CD8-positive, alpha-beta memory T cell (primary cell): ENCODE measurements at regions not wholly inside any gene's neighbourhood (a gene's known extent, or its start where the extent isn't known, plus 50 kb on each side); places are given as distances from the start of the nearest gene placed in this dataset.

ENCODE experiments used
- CTCF ChIA-PET: fragments of 350-600 bp; sonication (Branson Sonifier 250); formaldehyde crosslinking; loops from one replicate; lab custom pipeline; 2021; ENCODE audit warnings: antibody characterized with exemption; lab: Charles Lee
- POLR2A ChIA-PET: fragments of 350-600 bp; sonication (Branson Sonifier 250); formaldehyde crosslinking; loops from one replicate; lab custom pipeline; 2021; ENCODE audit warnings: antibody characterized with exemption; lab: Charles Lee
- DNase-seq, 5 donors: peaks; one replicate each; pipeline versions ENCODE4 v3.0.0 to v3.0.0-alpha.2; 2020 to 2022; ENCODE audit warnings: mixed read lengths in 1 of 5
- H3K27ac ChIP-seq: one replicate; pipeline ENCODE4 v1.7.0; 2013; ENCODE audit warnings: low read depth, mild to moderate bottlenecking, low read length, moderate library complexity
- H3K27me3 ChIP-seq: 2 replicates; pipeline ENCODE4 v1.7.0; 2013; ENCODE audit warnings: low read length, mild to moderate bottlenecking; ENCODE audit not compliant: insufficient read depth, poor library complexity, severe bottlenecking
- H3K36me3 ChIP-seq: 2 replicates; pipeline ENCODE4 v1.7.0; 2013; ENCODE audit warnings: mild to moderate bottlenecking, low read length, moderate library complexity; ENCODE audit not compliant: insufficient read depth
- H3K4me1 ChIP-seq: 2 replicates; pipeline ENCODE4 v1.7.0; 2013; ENCODE audit warnings: mild to moderate bottlenecking, low read length, moderate library complexity; ENCODE audit not compliant: insufficient read depth
- H3K4me3 ChIP-seq: 2 replicates; pipeline ENCODE4 v1.7.0; 2013; ENCODE audit warnings: mild to moderate bottlenecking, low read length
- H3K9me3 ChIP-seq: 2 replicates; pipeline ENCODE4 v1.7.0; 2013; ENCODE audit warnings: mild to moderate bottlenecking, low read length
- H3K27ac Mint-ChIP-seq, 8 donors: one replicate each; pipeline ENCODE4 v1.8.0; 2020 to 2021; ENCODE audit warnings: mixed read lengths in 8 of 8, mild to moderate bottlenecking in 6 of 8, inconsistent platforms in 3 of 8, moderate library complexity in 3 of 8
- H3K27me3 Mint-ChIP-seq, 2 donors: one replicate each; pipeline ENCODE4 v1.8.0; 2020 to 2021; ENCODE audit warnings: mixed read lengths in 2 of 2, mild to moderate bottlenecking in 1 of 2, moderate library complexity in 1 of 2
- H3K36me3 Mint-ChIP-seq, 3 donors: one replicate each; pipeline ENCODE4 v1.8.0; 2020 to 2021; ENCODE audit warnings: mixed read lengths in 3 of 3, inconsistent platforms in 1 of 3, mild to moderate bottlenecking in 1 of 3
- H3K4me1 Mint-ChIP-seq, 3 donors: one replicate each; pipeline ENCODE4 v1.8.0; 2020 to 2021; ENCODE audit warnings: mixed read lengths in 3 of 3, inconsistent platforms in 1 of 3, mild to moderate bottlenecking in 1 of 3
- H3K4me3 Mint-ChIP-seq, 7 donors: one replicate each; pipeline ENCODE4 v1.8.0; 2020 to 2021; ENCODE audit warnings: mixed read lengths in 7 of 7, mild to moderate bottlenecking in 6 of 7, moderate library complexity in 4 of 7, inconsistent platforms in 2 of 7
- H3K9me3 Mint-ChIP-seq, 5 donors: one replicate each; pipeline ENCODE4 v1.8.0; 2020 to 2022; ENCODE audit warnings: mixed read lengths in 5 of 5, mild to moderate bottlenecking in 3 of 5, moderate library complexity in 2 of 5, inconsistent platforms in 1 of 5

GRCh38 chr15:96958721-96959120, 628.2 kb downstream of the NR2F2 start:
- Mint-ChIP-seq H3K27me3 (no peaks in the 10 kb centered on the region), H3K9me3 (peaks cover under 1 to 7% (median 2%) of the 10 kb centered on the region in 5 donors), H3K27ac (no peak overlapping the region), H3K36me3 (no peaks in the 10 kb centered on the region), H3K4me3 (no peak overlapping the region), H3K4me1 (no peaks in the 10 kb centered on the region)
- POLR2A ChIA-PET = no interaction called here
- CTCF ChIA-PET = no interaction called here
- DNase-seq = no peak
- Histone ChIP-seq H3K9me3 (no peaks in the 10 kb centered on the region), H3K4me1 (no peaks in the 10 kb centered on the region), H3K36me3 (no peaks in the 10 kb centered on the region), H3K4me3 (no peak overlapping the region), H3K27ac (no peak overlapping the region), H3K27me3 (no peaks in the 10 kb centered on the region)

GRCh38 chr15:96959501-96959900, 629.0 kb downstream of the NR2F2 start:
- ChIA-PET POLR2A (no interaction called here), CTCF (no interaction called here)
- no peaks in the 10 kb centered on the region for H3K36me3 ChIP-seq
- Mint-ChIP-seq H3K27me3 (no peaks in the 10 kb centered on the region), H3K36me3 (no peaks in the 10 kb centered on the region), H3K4me3 (no peak overlapping the region), H3K27ac (no peak overlapping the region), H3K4me1 (no peaks in the 10 kb centered on the region), H3K9me3 (peaks cover 0 to 12% (median 2%) of the 10 kb centered on the region in 5 donors)
- H3K27me3 ChIP-seq = no peaks in the 10 kb centered on the region
- no peak for DNase-seq
- no peaks in the 10 kb centered on the region for H3K9me3 ChIP-seq
- H3K4me3 ChIP-seq = no peak overlapping the region
- H3K27ac ChIP-seq = no peak overlapping the region
- H3K4me1 ChIP-seq = no peaks in the 10 kb centered on the region

- CTCF ChIA-PET = no interaction called here
- Histone ChIP-seq H3K27me3 (no peaks in the 10 kb centered on the region), H3K27ac (no peak overlapping the region), H3K4me3 (no peak overlapping the region), H3K4me1 (no peaks in the 10 kb centered on the region), H3K9me3 (no peaks in the 10 kb centered on the region), H3K36me3 (no peaks in the 10 kb centered on the region)
- peaks cover 0 to 12% (median 4%) of the 10 kb centered on the region in 5 donors for H3K9me3 Mint-ChIP-seq
- POLR2A ChIA-PET = no interaction called here
- DNase-seq = no peak
- no peak overlapping the region for H3K4me3 Mint-ChIP-seq
- H3K27ac Mint-ChIP-seq = no peak overlapping the region
- H3K27me3 Mint-ChIP-seq = no peaks in the 10 kb centered on the region
- H3K36me3 Mint-ChIP-seq = no peaks in the 10 kb centered on the region
- H3K4me1 Mint-ChIP-seq = no peaks in the 10 kb centered on the region
Observed at GRCh38 chr15:96960711-96961480, 630.4 kb downstream of the NR2F2 start.

- no peak overlapping the region for H3K27ac Mint-ChIP-seq
- no peaks in the 10 kb centered on the region for H3K36me3 Mint-ChIP-seq
- ChIA-PET CTCF (no interaction called here), POLR2A (no interaction called here)
- no peaks in the 10 kb centered on the region for H3K27me3 Mint-ChIP-seq
- no peaks in the 10 kb centered on the region for H3K36me3 ChIP-seq
- no peak overlapping the region for H3K4me3 Mint-ChIP-seq
- no peaks in the 10 kb centered on the region for H3K27me3 ChIP-seq
- H3K27ac ChIP-seq = no peak overlapping the region
- H3K4me3 ChIP-seq = no peak overlapping the region
- no peaks in the 10 kb centered on the region for H3K9me3 ChIP-seq
- H3K4me1 Mint-ChIP-seq = no peaks in the 10 kb centered on the region
- no peak for DNase-seq
- peaks cover 4 to 23% (median 10%) of the 10 kb centered on the region in 5 donors for H3K9me3 Mint-ChIP-seq
- H3K4me1 ChIP-seq = no peaks in the 10 kb centered on the region
Observed at GRCh38 chr15:96966554-96966953, 636.1 kb downstream of the NR2F2 start.

- Histone ChIP-seq H3K27ac (no peak overlapping the region), H3K4me1 (no peaks in the 10 kb centered on the region), H3K4me3 (no peak overlapping the region), H3K36me3 (no peaks in the 10 kb centered on the region), H3K27me3 (no peaks in the 10 kb centered on the region), H3K9me3 (no peaks in the 10 kb centered on the region)
- H3K9me3 Mint-ChIP-seq = peaks cover 4 to 19% (median 13%) of the 10 kb centered on the region in 5 donors
- no peaks in the 10 kb centered on the region for H3K27me3 Mint-ChIP-seq
- CTCF ChIA-PET = no interaction called here
- no peak for DNase-seq
- H3K4me3 Mint-ChIP-seq = no peak overlapping the region
- POLR2A ChIA-PET = no interaction called here
- H3K4me1 Mint-ChIP-seq = no peaks in the 10 kb centered on the region
- H3K27ac Mint-ChIP-seq = no peak overlapping the region
- H3K36me3 Mint-ChIP-seq = no peaks in the 10 kb centered on the region
Observed at GRCh38 chr15:96969732-96970710, 639.5 kb downstream of the NR2F2 start.

GRCh38 chr15:96972201-96972600, 641.7 kb downstream of the NR2F2 start:
- H3K4me1 ChIP-seq = no peaks in the 10 kb centered on the region
- Mint-ChIP-seq H3K4me3 (no peak overlapping the region), H3K36me3 (no peaks in the 10 kb centered on the region), H3K27me3 (no peaks in the 10 kb centered on the region), H3K9me3 (peaks cover 2 to 11% (median 8%) of the 10 kb centered on the region in 5 donors), H3K27ac (no peak overlapping the region), H3K4me1 (no peaks in the 10 kb centered on the region)
- no peaks in the 10 kb centered on the region for H3K9me3 ChIP-seq
- H3K36me3 ChIP-seq = no peaks in the 10 kb centered on the region
- no peaks in the 10 kb centered on the region for H3K27me3 ChIP-seq
- POLR2A ChIA-PET = no interaction called here
- no peak overlapping the region for H3K27ac ChIP-seq
- CTCF ChIA-PET = no interaction called here
- H3K4me3 ChIP-seq = no peak overlapping the region
- DNase-seq = no peak

GRCh38 chr15:96974761-96975160, 644.3 kb downstream of the NR2F2 start:
- Mint-ChIP-seq H3K4me1 (no peaks in the 10 kb centered on the region), H3K9me3 (peaks cover 0 to 10% (median 3%) of the 10 kb centered on the region in 5 donors), H3K36me3 (no peaks in the 10 kb centered on the region), H3K27me3 (no peaks in the 10 kb centered on the region), H3K27ac (no peak overlapping the region), H3K4me3 (no peak overlapping the region)
- DNase-seq = no peak
- Histone ChIP-seq H3K27ac (no peak overlapping the region), H3K36me3 (no peaks in the 10 kb centered on the region), H3K4me1 (no peaks in the 10 kb centered on the region), H3K9me3 (no peaks in the 10 kb centered on the region), H3K4me3 (no peak overlapping the region), H3K27me3 (no peaks in the 10 kb centered on the region)
- ChIA-PET POLR2A (no interaction called here), CTCF (no interaction called here)

- H3K9me3 Mint-ChIP-seq = peaks cover 0 to 10% (median 0%) of the 10 kb centered on the region in 5 donors
- no peaks in the 10 kb centered on the region for H3K27me3 Mint-ChIP-seq
- Histone ChIP-seq H3K27ac (no peak overlapping the region), H3K27me3 (no peaks in the 10 kb centered on the region), H3K36me3 (no peaks in the 10 kb centered on the region), H3K4me1 (no peaks in the 10 kb centered on the region), H3K9me3 (no peaks in the 10 kb centered on the region), H3K4me3 (no peak overlapping the region)
- DNase-seq = no peak
- H3K27ac Mint-ChIP-seq = no peak overlapping the region
- CTCF ChIA-PET = no interaction called here
- no peaks in the 10 kb centered on the region for H3K36me3 Mint-ChIP-seq
- H3K4me1 Mint-ChIP-seq = no peaks in the 10 kb centered on the region
- no peak overlapping the region for H3K4me3 Mint-ChIP-seq
- POLR2A ChIA-PET = no interaction called here
Observed at GRCh38 chr15:96977886-96978285, 647.4 kb downstream of the NR2F2 start.
